GM13977 (cell line): ENCODE measurements at regions not wholly inside any gene's neighbourhood (a gene's known extent, or its start where the extent isn't known, plus 50 kb on each side); places are given as distances from the start of the nearest gene placed in this dataset.

Experiments
- DNase-seq: peaks from one replicate; pipeline ENCODE4 v3.0.0; 2012; ENCODE audit warnings: low spot score
- CTCF ChIP-seq: IDR thresholded peaks from 2 replicates; pipeline ENCODE4 v1.5.1; 2012; ENCODE audit warnings: mild to moderate bottlenecking, control low read depth; ENCODE audit not compliant: insufficient read depth; ENCODE audit errors: extremely low read depth, missing control alignments
- in situ Hi-C: fragments of 300-500 bp; cut with MboI; formaldehyde crosslinking; loops from one replicate; pipeline ENCODE4 v1.12.0; 2022; ENCODE audit warnings: low sequenced_read_pairs, low pct_unique_long_range_greater_than_20kb, mixed read lengths, inconsistent platforms; ENCODE audit not compliant: unreplicated experiment

- no peak for DNase-seq
- in situ Hi-C loops: no loop called here
- TF ChIP-seq CTCF: no peak
These were observed 99.9 kb downstream of the C17orf67 start for GRCh38 chr17:56733833-56734232.

GRCh38 chr17:56735842-56736241 lies 97.9 kb downstream of the C17orf67 start:
- TF ChIP-seq CTCF: no peak
- DNase-seq: no peak
- in situ Hi-C loops: no loop called here

- TF ChIP-seq CTCF: no peak
- in situ Hi-C loops: no loop called here
- no peak for DNase-seq
These were observed 96.1 kb downstream of the C17orf67 start for GRCh38 chr17:56737421-56738161.

- no peak for TF ChIP-seq CTCF
- in situ Hi-C loops: no loop called here
- DNase-seq: no peak
These were observed 94.3 kb downstream of the C17orf67 start for GRCh38 chr17:56739376-56739775.

GRCh38 chr17:56739776-56740175 lies 93.9 kb downstream of the C17orf67 start:
- in situ Hi-C loops: no loop called here
- TF ChIP-seq CTCF: no peak
- DNase-seq: no peak

GRCh38 chr17:56740481-56740880 lies 93.2 kb downstream of the C17orf67 start:
- DNase-seq: no peak
- in situ Hi-C loops: no loop called here
- no peak for TF ChIP-seq CTCF
